GM19240 (cell line): ENCODE measurements at regions not wholly inside any gene's neighbourhood (a gene's known extent, or its start where the extent isn't known, plus 50 kb on each side); places are given as distances from the start of the nearest gene placed in this dataset.

Experiments
- DNase-seq: peaks from one replicate; pipeline ENCODE4 v3.0.0; 2011; ENCODE audit warnings: low spot score; ENCODE audit not compliant: insufficient read length

DNA sequence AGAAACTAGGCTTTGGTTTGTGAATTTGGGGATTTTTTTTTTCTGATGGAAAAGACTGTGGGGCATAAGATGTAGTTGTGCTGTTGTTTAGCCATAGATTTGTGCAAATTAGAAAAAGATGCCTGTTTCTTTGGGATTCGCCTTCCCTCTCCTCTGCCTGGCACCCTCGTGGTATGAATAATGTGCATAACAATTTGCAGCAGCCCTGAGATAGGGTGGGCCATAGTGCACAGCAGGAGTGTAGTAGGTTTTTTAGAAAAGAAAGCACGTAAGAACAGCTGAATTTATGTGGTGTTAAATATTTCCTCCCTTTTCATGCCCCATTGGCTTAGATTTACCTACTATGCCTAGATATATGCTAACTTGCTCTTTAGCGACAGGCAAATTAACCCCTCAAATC lies 158.9 kb downstream of the PTGER3 start:
- DNase-seq: no peak

DNA sequence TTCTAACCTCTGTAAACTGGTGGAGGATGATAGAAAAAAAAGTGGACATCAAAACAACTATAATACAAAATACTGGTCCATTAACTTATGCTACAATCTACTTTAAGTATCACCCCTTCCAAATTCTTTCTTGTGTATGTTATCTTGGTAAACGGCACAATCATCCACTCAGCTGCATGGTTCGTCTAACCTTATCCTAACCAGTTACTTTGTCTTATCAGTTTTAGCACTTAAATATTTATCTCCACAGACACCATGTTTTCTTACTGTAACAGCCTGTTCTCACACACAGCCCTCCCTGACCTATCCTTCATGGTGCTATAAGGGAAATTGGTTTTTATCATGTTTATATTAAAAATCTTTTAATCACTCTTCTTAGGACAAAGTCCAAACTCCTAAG lies 157.2 kb downstream of the PTGER3 start:
- DNase-seq: no peak

DNA sequence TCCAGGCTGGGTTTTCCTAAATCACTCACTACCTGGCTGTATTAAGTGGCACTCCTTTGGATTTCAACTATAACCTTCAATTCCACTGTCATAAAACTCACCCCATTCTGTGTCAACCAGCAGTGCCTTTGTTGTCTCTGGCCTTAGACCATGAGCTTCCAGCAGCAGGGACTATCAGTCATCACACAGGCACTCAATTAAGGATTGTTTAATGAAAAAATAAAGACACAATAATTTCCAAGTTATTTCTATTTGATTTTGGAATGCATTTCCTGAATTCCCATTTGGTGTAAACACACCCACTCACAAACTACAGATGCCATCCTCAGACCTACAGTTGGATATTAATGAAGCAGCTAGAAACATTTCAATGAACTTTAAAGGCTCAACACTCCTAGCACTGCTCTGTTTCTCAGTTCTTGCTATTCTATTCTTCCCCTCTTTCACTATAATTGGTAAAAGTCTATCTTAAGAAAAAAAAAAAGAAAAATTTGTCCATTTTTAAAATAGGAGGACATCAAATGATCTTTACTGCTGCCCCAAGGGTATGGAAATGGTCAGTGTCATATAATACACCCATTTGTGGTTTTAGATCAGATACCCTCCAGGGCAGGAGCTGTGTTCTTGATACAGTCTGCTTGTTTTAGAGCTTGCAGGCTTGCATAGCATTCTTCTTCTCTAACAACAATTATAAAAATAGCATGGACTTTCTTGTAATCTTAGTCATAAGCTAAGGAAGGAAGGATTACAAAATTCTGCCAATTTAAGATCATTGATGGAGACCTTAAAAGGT lies 156.4 kb downstream of the PTGER3 start:
- no peak for DNase-seq

DNA sequence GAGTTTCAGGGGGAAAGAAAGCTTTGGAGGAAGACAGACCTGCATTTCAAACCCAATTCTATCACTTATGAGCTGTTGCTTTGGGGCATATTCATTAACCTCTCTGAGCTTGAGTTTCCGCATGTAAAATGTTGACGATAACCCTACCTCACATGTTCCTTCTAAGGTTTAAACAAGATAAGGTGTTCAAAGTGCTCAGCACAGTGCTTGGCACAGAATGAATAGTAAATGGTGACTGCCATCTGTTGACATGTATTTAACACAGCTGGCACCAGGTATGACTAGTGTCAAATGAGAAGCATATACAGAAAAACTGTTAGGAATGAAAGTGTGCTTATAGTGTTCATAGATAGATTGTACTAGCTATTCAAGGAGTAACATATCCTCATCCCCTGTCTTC lies 155.5 kb downstream of the PTGER3 start:
- DNase-seq: no peak

DNA sequence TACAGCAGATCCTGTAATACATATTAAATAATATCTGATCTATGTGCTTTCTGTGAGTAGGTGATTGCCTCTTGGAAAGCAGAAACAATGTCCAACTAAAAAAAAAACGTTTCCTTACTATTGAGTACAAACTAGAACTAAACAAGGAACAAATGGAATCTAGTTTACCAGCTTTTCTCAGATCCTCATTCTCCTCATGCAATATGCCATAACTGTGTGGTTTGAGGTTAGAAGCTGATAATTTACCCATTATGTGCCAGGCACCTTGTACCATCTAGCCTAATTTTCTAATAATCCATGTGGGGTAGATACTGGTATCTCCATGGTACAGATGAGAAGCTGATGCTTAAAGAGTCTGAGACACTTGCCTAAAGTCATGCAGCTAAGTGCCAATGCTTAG lies 154.7 kb downstream of the PTGER3 start:
- no peak for DNase-seq

DNA sequence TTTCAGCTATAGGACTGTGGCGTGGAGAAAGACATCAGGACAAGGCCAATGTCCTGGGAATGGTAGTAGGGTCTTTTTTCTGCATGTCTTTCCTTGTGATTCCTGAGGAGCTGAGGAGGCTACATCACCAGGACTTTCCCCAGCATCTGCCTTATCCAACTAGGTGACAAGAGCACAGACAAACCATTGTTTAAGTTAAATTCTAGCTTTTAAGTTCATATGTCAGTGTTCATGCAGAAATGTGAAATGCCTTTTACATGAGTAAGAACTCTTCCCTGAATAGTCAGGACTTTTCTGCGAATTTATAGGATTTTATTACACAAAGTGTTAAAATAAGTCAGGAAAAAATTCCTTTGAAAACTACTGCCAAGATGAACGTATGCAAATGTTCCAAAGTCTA lies 154.2 kb downstream of the PTGER3 start:
- no peak for DNase-seq

DNA sequence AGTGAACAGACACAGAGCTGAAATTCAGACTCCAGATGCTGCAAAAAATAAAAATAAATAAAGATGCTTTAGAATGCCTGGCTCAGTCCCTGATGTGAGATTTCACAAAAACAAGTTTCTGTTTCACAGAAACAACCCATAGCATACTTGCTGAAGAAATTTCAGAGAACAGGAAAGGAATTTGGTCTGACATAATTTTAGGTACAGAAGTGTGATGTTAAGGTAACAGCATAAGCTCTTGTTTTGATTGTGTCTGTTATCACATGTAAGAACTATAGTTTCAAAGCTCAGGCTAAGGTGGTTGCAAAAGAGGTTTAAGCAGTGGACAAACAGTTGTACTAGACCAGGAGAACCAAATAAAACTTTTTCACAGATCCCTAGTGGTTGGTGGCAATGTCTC lies 152.1 kb downstream of the PTGER3 start:
- no peak for DNase-seq

DNA sequence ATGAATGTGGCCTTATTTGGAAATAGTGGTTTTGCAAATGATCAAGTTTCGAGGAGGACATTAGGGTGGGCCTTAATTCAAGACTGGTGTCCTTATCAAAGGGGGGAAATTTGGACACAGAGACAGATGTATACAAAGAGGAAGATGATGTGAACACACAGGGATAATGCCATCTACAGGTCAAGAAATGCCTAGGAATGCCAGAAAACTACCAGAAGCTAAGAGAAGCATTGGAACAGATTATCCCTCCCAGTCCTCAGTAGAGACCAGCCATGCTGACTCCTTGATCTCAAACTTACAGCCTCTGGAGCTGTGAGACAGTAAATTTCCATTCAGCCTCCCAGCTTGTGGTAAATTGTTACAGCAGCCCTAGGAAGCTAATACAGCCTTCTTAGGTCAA lies 151.4 kb downstream of the PTGER3 start:
- DNase-seq: no peak

DNA sequence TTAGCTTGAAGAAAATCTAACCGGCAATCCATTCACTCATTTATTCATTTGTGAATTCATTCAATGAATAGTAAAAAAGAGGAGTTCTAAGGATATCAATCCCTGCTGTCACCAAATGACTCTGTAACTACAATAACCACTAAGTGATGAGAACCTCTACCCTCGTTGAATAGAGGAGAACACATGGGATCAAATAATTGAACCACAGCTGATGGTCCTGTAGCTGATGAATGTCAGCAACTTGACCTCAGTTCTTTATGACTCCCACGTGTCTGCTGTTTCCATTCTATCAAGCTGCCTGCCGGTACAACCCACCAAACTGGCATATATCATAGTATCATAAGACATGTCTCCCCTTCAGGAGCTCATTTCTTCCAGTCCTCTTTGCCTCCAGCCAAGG lies 150.3 kb downstream of the PTGER3 start:
- DNase-seq: no peak

DNA sequence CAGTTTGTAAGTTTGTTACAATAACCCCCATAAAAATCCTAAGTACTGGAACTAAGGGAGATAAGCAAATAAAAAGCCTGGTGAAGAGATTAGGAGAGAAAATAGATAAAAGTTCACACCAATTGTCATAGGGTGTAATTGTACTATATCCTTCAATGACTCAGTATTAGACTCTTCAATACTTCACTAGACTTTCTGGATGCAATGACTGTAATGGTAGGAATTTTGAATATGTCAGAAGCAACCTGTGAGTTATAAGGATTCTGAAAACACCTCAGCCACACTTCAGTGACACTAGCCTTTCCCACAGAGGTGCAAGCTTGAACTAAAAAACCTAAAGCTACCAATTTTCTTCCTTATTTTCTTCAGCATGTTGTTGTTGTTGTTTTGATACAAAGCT lies 147.9 kb downstream of the PTGER3 start:
- no peak for DNase-seq

DNA sequence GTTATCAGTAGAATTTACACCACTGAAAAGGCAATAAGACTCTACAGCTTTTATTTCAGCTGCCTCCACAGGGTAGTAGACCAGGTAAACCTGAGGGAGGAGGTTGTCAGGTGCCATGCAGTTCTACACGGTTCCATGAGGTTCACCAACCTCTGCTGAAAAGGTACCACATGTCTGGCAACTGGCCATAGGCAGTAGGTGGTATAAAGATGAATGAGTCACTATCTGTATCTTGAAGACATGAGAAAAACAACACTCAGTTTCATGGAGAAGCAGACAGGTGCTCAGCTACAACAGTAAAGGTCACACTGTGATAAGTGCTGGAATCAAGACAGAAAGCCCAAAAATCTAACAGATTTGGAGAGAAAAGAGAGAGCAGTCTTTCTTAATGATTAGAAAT lies 145.4 kb downstream of the PTGER3 start:
- no peak for DNase-seq

DNA sequence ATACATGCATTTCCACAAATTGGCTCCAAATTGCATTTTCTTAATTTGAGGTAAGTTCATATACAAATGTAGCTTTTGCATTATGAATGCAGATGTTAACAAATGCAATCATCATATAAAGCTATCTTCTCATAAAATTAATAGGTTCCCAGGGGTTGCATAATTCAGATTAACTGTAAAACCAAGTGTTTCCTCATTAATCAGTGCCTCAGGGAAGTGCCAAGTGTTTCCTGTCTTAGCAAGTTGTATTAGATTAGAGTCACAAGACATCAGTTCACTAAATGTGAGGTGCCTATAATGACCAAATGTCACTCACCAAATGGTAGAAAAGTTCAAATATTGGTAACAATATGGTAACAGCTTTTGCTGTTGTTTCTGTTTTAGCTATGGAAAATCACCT lies 140.8 kb downstream of the PTGER3 start:
- DNase-seq: no peak

DNA sequence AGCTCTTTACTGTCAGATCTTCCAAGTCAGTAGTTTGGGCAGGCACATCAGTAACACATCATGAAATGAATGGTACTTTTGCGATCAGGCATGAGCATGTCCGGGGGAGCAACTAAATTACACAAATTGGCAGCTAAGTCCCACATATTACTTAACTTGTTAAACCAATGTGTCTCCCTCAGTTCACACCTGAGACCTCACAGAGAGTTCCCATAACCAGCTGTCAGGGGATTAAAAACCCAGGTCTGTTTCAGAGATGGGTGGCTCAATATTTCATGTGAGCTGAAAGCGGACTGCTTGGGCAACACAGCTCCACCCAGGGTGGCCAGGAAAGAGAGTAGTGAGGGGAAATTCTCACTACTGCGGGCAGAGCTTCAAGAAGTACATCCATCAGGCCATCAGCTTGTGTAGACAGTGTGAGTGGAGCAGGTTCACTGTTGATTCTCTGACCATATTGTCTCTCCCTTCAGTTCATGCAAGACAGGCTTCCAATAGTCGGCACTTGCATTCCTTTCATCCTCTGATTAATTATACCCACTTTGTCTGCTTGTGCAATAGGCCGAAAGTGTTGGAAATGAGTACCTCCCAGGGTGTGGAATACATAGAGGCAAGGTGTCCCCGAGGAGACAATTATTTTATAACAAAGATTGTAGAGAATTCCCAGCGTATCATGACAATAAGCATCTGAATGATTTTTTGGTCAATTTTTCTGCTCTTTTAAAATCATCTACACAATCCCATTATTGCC lies 139.9 kb downstream of the PTGER3 start:
- DNase-seq: no peak

DNA sequence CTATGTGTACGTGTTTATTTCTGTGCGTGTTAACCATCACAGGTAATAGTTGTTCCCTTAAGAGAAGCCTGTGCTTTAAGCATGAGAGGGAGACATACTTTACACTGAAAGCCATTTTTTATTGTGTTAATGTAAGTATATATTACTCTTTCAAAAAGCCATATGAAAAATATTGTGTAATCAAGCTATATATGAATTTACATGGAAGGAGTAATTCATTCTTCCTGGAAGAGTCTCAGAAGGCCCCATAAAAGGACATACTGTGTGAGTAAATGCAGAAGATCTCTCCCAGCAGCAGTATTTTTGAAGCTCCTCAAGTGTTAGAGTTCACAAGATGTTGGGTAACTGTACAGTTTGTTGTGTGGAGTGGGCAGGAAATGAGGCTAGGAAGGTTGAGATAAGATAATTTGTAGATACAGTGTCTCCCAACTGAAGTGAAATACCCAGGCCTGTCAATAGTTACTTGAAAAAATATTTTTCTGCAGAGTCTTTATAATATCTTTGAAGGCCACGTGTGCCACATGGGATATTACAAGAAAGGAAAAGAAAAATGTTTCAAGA lies 138.3 kb downstream of the PTGER3 start:
- no peak for DNase-seq

DNA sequence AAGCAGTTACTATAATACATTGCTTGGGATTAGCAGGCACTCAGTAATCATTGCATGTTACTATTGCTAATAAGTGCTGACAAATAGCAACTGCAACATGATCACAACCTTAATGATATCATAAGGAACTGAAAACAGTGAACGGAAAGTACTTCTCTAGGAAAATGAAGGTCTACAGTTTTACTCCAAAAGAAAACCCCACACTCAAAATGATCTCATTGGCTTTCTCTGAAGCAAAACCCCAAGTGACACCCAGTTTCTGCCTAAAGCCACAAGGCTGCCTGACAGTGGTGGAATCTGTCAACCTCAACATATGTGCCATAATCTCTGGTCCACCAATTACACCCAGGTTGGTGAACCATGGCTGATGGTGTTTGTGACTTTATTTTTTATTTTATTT lies 137.6 kb downstream of the PTGER3 start:
- DNase-seq: no peak

DNA sequence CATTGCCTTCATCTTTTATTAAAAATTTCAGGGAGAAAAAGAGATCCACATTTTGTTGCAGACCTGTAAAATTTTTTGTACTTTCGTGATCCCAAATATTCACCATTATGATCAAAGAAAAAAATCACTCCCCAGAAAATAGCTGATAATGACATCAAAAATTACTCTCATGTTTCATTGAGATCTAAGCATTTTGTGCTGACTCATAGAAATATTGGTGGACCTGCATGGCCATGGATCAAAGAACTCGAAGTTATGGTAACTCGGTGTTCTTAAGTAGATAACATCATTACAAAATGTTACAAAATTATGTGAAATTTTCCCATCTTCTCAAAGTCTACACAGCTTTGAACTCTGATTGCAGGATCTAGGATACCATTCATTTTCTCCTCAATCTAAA lies 135.8 kb downstream of the PTGER3 start:
- no peak for DNase-seq

DNA sequence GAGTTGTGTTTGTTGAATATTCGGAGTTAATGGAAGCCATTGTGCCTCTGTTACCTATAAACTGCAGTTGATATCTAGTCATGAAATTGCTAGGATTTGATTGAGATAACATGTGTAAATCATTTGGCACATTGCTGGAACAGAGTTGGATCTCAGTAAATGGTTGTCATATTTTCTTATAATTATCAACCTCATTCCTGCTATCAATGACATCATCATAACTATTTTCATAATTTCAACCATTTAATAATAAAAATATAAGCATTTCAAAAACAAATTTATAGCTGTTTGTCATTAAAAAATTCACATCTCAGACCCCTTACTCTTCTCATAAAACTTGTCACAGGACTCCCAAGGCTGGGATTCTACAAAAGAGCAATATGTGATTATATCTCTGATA lies 133.4 kb downstream of the PTGER3 start:
- DNase-seq: no peak

DNA sequence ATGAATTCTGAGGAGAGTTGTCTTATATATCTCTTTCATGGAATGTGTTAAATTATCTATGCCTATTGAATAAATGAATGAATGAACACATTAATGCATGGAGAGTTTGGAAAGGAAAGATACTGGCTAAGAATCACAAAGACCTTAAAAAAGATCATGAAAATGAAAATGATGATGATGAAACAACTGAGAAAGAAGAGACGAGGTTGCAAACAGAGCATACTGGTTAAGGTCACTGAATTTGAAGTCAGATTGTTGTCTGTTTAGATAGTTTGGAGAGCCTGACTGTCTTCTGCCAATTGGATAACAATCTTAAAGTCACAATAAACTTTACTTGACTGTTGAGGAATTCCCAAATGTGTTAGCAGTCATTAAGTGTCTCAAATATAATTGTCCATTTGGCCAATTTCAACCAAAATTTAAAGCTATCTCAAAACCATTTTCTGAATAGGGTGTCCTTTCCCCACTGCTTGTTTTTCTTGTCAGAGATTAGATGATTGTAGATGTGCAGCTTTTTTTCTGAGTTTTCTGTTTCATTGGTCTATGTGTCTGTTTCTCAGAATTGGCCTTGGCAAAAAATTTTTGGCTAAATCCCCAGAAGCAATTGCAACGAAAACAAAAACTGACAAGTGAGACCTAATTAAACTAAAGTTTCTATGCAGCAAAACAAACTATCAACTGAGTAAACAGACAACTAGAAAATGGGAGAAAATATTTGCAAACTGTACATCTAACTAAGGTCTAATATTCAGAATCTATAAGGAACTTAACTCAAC lies 132.2 kb downstream of the PTGER3 start:
- DNase-seq: no peak

DNA sequence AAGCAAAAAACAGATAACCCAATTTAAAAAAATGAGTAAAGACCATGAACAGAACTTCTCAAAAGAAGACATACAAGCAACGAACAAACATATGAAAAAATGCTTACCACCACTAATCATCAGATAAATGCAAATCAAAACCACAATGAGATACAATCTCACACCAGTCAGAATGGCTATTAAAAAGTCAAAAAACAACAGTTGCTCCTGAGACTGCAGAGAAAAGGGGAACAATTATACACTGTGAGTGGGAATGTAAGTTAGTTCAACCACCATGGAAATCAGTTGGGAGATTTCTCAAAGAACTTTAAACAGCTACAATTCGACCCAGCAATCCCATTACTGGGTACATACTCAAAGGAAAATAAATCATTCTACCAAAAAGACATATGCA lies 131.6 kb downstream of the PTGER3 start:
- no peak for DNase-seq

DNA sequence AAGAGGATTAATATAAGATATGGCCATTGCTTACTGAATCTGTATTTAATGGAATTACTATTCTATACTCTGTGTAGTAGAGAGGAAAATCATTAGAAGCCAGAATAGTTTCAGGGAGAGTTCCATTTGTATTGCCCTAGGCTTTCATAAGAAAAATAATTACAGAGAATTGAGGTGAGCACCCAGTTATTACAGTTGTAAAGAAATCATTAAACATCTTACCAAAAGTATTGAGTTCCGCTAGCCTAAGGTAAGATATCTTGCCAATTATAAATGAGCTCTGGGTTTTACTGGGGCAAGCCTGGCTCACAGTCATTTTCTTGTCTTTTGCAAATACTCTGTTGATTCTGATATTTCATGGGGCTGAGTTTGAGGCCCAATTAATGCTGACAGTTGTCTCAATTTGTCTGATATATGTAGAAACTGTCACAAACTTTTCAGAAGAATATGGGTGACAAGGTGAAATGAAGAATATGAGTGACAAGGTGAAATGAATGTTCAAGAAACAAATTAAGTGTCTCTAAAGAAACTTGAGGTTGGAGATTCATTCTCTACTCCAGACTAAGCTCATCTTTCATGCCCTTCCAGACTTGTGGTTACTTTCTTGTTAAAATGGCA lies 127.8 kb downstream of the PTGER3 start:
- DNase-seq: no peak
